B cell (primary cell): ENCODE measurements at regions not wholly inside any gene's neighbourhood (a gene's known extent, or its start where the extent isn't known, plus 50 kb on each side); places are given as distances from the start of the nearest gene placed in this dataset.

Source experiments
- CTCF ChIP-seq: fragments of 200-600 bp; IDR thresholded peaks from one replicate; pipeline ENCODE4 v1.8.0; 2022; ENCODE audit warnings: antibody characterized with exemption, mild to moderate bottlenecking
- EZH2 ChIP-seq: IDR thresholded peaks from 2 replicates; pipeline ENCODE4 v1.6.1; 2012; ENCODE audit warnings: borderline replicate concordance, low read depth, mild to moderate bottlenecking, moderate library complexity, low read length; ENCODE audit not compliant: insufficient read depth, poor library complexity, severe bottlenecking

- no peak for TF ChIP-seq CTCF
- no peak for TF ChIP-seq EZH2
Measured at GRCh38 chr2:52428224-52428623, 1339.4 kb upstream of the CHAC2 start.
